Fibroblast of mammary gland (primary cell): ENCODE measurements at regions not wholly inside any gene's neighbourhood (a gene's known extent, or its start where the extent isn't known, plus 50 kb on each side); places are given as distances from the start of the nearest gene placed in this dataset.
A peak's percentile ranks its signal among the peaks of the same experiment; 100 is the strongest.
"Not testable (repeated sequence)": the region's sequence is repeated elsewhere in the genome, so short reads cannot be mapped to it uniquely, and the experiment has no call there.

ENCODE experiments used
- DNase-seq: peaks from one replicate; pipeline ENCODE4 v3.0.0-alpha.2; 2010; ENCODE audit warnings: low read depth
- H3K4me3 ChIP-seq: 2 replicates; pipeline ENCODE4 v1.5.1; 2011; ENCODE audit warnings: low read depth, mild to moderate bottlenecking, low read length, moderate library complexity; ENCODE audit not compliant: control insufficient read depth
- TF ChIP-seq, protein P1 (sequence below): conservative IDR thresholded peaks from 2 replicates; pipeline ENCODE4 v1.5.1; 2011; ENCODE audit warnings: low read depth, low read length, inconsistent platforms; ENCODE audit not compliant: control insufficient read depth, insufficient read depth

DNA sequence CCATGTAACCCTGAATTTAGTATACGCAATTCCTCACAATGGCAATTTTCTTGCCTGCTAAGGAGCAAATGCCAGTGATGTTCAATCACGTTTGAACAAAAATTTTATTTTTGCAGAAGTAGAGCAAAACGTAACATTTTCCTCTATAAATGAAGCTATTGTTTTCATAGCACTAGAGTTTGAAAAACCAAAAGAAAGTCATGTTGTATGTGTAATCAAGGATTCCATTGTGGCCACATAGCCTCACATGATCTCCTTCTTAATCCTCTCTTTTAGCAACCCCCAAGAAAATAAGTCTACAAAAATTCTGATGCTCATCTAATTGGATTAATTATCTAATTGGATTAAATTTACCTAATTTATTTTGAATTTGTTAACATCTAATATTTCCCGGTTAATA, 1217.4 kb upstream of the FLRT2 start:
- no peak for DNase-seq
- TF ChIP-seq, protein P1, sequence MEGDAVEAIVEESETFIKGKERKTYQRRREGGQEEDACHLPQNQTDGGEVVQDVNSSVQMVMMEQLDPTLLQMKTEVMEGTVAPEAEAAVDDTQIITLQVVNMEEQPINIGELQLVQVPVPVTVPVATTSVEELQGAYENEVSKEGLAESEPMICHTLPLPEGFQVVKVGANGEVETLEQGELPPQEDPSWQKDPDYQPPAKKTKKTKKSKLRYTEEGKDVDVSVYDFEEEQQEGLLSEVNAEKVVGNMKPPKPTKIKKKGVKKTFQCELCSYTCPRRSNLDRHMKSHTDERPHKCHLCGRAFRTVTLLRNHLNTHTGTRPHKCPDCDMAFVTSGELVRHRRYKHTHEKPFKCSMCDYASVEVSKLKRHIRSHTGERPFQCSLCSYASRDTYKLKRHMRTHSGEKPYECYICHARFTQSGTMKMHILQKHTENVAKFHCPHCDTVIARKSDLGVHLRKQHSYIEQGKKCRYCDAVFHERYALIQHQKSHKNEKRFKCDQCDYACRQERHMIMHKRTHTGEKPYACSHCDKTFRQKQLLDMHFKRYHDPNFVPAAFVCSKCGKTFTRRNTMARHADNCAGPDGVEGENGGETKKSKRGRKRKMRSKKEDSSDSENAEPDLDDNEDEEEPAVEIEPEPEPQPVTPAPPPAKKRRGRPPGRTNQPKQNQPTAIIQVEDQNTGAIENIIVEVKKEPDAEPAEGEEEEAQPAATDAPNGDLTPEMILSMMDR, result no peak
- no peak overlapping the region for H3K4me3 ChIP-seq

DNA sequence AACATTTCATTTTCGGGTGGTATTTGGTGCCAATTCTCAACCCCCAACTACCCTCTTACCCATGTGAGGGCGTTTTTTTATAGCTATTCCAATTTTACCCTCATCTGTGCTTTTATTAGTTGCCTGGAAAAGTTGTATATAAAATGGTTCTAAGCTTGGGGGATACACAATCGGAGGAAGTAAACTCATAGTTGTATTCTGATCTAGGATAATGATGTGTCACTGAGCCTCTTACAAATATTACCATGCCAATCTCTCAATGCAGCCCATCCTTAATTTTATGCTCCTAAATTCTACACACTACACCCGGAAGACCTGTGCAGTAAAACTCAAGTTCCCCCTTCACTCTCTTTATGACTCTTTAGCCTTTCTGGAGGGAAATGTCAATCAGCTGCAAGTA, 1206.5 kb upstream of the FLRT2 start:
- no peak for DNase-seq
- H3K4me3 ChIP-seq, result no peak overlapping the region
- TF ChIP-seq, protein P1, result no peak

DNA sequence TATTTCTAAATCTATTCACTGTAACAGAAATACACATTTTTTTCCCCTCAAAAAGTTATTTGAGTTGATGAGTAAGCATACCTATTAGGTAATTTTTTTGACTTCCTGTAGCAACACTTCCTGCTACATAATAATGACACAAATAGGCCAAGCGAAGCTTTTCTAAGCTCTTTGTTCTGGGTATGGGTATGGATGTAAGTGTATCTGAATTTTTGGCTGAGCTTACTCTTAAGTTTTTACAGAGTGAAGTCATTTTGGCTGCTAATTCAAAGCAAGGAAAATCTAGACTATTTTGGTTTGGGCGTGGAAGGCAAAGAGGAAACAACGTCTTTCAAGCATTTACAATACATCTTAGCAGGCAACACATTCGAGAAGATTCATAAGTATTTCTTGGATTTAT, 1206.0 kb upstream of the FLRT2 start:
- TF ChIP-seq, protein P1, result no peak
- no peak for DNase-seq
- H3K4me3 ChIP-seq, result no peak overlapping the region

DNA sequence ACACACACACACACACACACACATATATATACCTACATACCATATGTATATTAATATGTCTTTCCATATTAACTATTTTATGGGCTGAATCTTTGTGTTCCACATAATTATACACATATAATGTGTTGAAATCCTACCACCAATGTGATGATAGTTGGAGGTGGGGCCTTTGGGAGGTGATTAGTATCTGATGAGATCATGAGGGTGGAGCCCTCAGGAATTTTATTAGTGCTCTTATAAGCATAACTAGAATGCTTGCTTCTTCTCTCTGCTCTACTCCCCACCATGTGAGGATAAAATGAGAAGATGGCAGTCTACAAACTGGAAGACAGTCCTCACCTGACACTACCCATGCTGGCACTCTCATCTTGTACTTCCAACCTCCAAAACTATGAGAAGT, 1193.5 kb upstream of the FLRT2 start:
- no peak overlapping the region for H3K4me3 ChIP-seq
- no peak for DNase-seq
- TF ChIP-seq, protein P1, result no peak

DNA sequence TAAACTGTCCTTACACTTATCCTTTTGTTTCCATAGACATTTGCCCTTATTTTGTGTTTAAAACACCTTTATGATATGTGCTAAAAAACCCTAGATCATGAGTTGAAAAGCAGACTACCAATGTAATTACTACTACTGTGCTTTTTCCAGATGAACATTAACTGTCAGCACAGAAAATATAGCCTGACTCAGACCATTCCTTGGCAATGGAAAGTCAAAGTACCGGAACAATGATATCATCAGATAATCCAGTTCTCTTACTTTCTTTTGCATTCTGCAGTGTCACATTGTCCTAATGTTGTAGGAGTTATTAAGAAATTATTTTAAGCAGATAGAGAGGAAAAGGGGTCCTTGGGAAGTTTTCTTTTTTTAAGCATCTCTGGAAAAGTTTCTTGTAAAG, 1189.0 kb upstream of the FLRT2 start:
- no peak overlapping the region for H3K4me3 ChIP-seq
- TF ChIP-seq, protein P1, result no peak
- peak; percentile 31 for DNase-seq

DNA sequence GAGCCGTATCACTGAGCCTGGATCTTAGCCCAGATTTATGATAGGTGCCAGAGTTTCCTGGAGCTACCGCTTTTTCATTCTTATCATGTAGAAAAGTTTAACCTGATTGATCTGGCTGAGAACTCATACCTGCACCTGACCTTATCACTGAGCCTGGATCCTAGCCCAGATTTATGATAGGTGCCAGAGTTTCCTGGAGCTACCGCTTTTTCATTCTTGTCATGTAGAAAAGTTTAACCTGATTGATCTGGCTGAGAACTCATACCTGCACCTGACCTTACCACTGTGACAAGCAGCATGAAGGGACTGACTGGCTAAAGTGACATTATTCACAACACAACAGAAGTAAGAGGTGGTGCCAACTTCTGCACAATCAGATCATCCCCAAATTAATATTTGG, 1188.1 kb upstream of the FLRT2 start:
- not testable (repeated sequence) for DNase-seq, H3K4me3 ChIP-seq

DNA sequence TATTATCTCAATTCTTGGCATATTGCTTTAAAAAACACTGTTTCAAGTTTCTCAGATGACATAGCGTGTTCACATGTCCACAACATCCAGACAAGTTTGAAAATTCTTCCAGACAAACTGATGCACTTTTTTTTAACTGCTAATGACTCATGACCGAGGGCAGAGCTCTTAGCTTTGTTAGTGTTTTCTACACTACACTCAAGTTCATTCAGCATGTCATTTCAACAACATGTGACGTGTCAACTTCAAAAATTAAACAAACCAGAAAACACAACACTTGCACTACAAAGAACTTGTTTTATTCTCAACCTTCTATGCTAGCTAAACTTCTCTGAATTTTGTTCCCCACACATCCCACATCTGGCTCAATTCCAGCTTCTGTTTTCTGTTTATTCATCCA, 1186.3 kb upstream of the FLRT2 start:
- TF ChIP-seq, protein P1, result no peak
- H3K4me3 ChIP-seq, result no peak overlapping the region
- DNase-seq, result peak; percentile 33
